ENCODE measurements at regions not wholly inside any gene's neighbourhood (a gene's known extent, or its start where the extent isn't known, plus 50 kb on each side); places are given as distances from the start of the nearest gene placed in this dataset.

DNA sequence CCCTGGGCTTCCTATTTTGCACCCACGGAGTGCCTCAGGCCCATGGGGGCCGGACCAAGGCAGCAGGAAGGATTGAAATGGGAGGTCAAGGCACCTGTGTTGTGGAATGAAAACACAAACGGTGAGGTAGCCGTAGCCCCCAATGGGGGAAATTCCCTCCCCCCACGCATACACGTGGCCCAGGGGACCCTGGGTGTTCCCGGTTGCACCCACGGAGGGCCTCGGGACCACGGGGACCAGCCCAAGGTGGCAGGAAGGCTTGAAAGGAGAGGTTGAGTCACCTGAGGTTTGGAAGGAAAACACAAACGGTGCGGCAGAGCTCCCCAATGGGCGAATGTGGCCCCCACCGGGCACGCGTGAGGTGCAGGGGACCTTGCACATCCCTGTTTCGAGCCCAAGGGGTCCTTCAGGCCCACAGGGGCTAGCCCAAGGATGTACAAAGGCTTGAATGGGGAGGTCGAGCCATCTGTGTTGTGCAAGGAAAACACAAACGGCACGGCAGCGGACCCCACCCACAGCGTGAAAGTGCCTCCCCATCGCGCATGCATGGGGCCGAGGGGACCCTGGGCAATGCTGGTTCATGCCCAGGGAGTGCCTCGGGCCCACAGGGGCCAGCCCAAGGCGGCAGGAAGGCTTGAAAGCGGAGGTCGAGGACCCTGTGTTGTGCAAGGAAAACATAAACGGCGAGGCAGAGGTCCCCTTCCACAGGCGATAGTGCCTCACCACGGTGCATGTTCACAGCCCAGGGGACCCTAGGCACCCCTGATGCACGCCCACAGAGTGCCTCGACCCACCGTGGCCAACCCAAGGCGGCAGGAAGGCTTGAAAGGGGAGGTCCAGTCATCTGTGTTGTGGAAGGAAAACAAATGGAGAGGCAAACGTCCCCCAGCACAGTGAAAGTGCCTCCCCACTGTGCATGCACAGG is 376.7 kb downstream of the ALG10 start:
- POLR2A ChIA-PET, result no interaction called here
- 0% methylated on average over 3 of the region's 38 CpGs for WGBS (ENCODE audit: low lambda C conversion rate)
- no peak for ATAC-seq
- Histone ChIP-seq H3K4me2 (ENCODE audit: low read depth, low read length) (no peak overlapping the region), H3K4me3 (replicated peaks in 1 of 3; ENCODE audit: insufficient read depth in 1 of 3, low read depth in 2 of 3, low read length in 3 of 3) (no peak overlapping the region), H3K36me3 (replicated peaks in 1 of 2; ENCODE audit: control insufficient read depth in 1 of 2, insufficient read depth in 2 of 2, low read length in 2 of 2) (no peaks in the 10 kb centered on the region), H3K79me2 (ENCODE audit: insufficient read depth, low read length) (no peaks in the 10 kb centered on the region), H4K20me1 (ENCODE audit: insufficient read depth, low read length) (no peaks in the 10 kb centered on the region), H3K4me1 (ENCODE audit: insufficient read depth, low read length) (no peaks in the 10 kb centered on the region), H3K27me3 (ENCODE audit: control insufficient read depth in 1 of 2, insufficient read depth in 2 of 2, low read length in 2 of 2) (peaks cover 1 to 4% of the 10 kb centered on the region in 2 experiments; a peak in 3 of 5 replicates), H3K9me3 (ENCODE audit: low read length) (peaks cover 18% of the 10 kb centered on the region), H2AFZ (ENCODE audit: low read length) (no peak overlapping the region), H3K9ac (ENCODE audit: insufficient read depth, low read depth, low read length) (no peak overlapping the region), H3K27ac (ENCODE audit: extremely low read length, insufficient read depth, low read length) (no peak overlapping the region)
- FAIRE-seq, result no peak
- BruUV-seq (replicated peaks), result no TSS peak
- no peak for DNase-seq (ENCODE audit: low spot score)
- TF ChIP-seq ATF7 (IDR thresholded peaks at IDR 0.05) (no peak), ATF7 (CRISPR knock-in tag; IDR thresholded peaks at IDR 0.05) (no peak), ZNF326 (CRISPR knock-in tag; IDR thresholded peaks at IDR 0.05; ENCODE audit: borderline replicate concordance) (no peak), ZNF713 (CRISPR knock-in tag; IDR thresholded peaks at IDR 0.05) (no peak), ZNF343 (CRISPR knock-in tag; IDR thresholded peaks at IDR 0.05) (no peak), HOXA9 (CRISPR knock-in tag; IDR thresholded peaks at IDR 0.05; ENCODE audit: borderline replicate concordance) (no peak), ZKSCAN1 (IDR thresholded peaks at IDR 0.05; ENCODE audit: low read length) (no peak), HDAC6 (IDR thresholded peaks at IDR 0.05; ENCODE audit: low read depth, low read length) (no peak), NFIC (IDR thresholded peaks at IDR 0.05; ENCODE audit: low read length) (no peak), ZNF720 (CRISPR knock-in tag; IDR thresholded peaks at IDR 0.05) (no peak), PAX8 (CRISPR knock-in tag; IDR thresholded peaks at IDR 0.05; ENCODE audit: borderline replicate concordance) (no peak), MZF1 (CRISPR knock-in tag; IDR thresholded peaks at IDR 0.05; ENCODE audit: borderline replicate concordance) (no peak), GPN1 (CRISPR knock-in tag; IDR thresholded peaks at IDR 0.05; ENCODE audit: borderline replicate concordance) (no peak), SP1 (IDR thresholded peaks at IDR 0.05) (no peak), SP1 (CRISPR knock-in tag; IDR thresholded peaks at IDR 0.05) (no peak), ZNF607 (CRISPR knock-in tag; IDR thresholded peaks at IDR 0.05; ENCODE audit: borderline replicate concordance) (no peak)
- TF ChIP-seq, protein P1, sequence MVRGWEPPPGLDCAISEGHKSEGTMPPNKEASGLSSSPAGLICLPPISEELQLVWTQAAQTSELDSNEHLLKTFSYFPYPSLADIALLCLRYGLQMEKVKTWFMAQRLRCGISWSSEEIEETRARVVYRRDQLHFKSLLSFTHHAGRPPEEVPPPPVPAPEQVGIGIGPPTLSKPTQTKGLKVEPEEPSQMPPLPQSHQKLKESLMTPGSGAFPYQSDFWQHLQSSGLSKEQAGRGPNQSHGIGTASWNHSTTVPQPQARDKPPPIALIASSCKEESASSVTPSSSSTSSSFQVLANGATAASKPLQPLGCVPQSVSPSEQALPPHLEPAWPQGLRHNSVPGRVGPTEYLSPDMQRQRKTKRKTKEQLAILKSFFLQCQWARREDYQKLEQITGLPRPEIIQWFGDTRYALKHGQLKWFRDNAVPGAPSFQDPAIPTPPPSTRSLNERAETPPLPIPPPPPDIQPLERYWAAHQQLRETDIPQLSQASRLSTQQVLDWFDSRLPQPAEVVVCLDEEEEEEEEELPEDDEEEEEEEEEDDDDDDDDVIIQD (CRISPR knock-in tag; IDR thresholded peaks at IDR 0.05; ENCODE audit: low read depth), result no peak
- TF ChIP-seq, protein P2, sequence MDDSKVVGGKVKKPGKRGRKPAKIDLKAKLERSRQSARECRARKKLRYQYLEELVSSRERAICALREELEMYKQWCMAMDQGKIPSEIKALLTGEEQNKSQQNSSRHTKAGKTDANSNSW (CRISPR knock-in tag; IDR thresholded peaks at IDR 0.05; ENCODE audit: borderline replicate concordance), result no peak
- in situ Hi-C loops (cut with HindIII; ENCODE audit: extremely low pct_ligation_motif_present, low pct_unique_long_range_greater_than_20kb), result no loop called here
- CTCF ChIA-PET (ENCODE audit: low intra/inter-chr PET ratio, low total read pairs), result no interaction called here
- intact Hi-C loops (cut with micrococcal nuclease; ENCODE audit: unreplicated experiment), result no loop called here

Measured in HepG2 (cell line).